Prostate gland (tissue), 2 donors: ENCODE measurements at regions not wholly inside any gene's neighbourhood (a gene's known extent, or its start where the extent isn't known, plus 50 kb on each side); places are given as distances from the start of the nearest gene placed in this dataset.

Experiments used
- POLR2A ChIP-seq: fragments of 450-650 bp; IDR thresholded peaks from one replicate; pipeline ENCODE4 v1.6.1; 2016; ENCODE audit warnings: antibody characterized with exemption, mild to moderate bottlenecking
- POLR2AphosphoS5 ChIP-seq: sonication (generic); formaldehyde crosslinking; IDR thresholded peaks from one replicate; pipeline ENCODE4 v1.6.1; 2017; ENCODE audit warnings: antibody characterized with exemption
- TF ChIP-seq, protein P1 (sequence below), 4 experiments: fragments of 200-600 bp in 2 of 4; fragments of 450-650 bp in 2 of 4; sonication (generic) in 2 of 4; IDR thresholded peaks; 1 replicate in 3 of 4; 2 replicates in 1 of 4; pipeline ENCODE4 v1.5.1; 2016 to 2019; ENCODE audit warnings: antibody characterized with exemption in 4 of 4, mild to moderate bottlenecking in 2 of 4, moderate library complexity in 2 of 4

DNA sequence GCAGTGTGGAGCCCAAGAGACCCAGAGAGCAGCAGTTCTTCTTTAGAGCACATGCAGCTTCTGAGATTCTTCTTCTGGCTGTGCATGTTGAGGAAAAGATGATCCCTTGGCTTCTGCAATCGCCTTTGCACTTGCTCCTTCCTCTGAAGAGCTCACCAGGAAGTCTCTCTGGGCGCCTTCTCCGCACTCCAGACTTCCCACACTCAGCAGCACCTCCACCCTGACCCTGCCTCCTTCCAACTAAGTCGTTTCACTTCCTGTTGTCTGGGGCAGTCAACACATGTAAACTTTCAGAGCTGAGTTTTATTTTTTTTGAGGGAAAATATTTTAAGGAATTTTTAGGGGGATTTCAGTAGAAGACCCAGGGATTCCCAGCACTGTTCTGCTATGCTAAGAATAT lies 73.4 kb upstream of the F3 start:
- TF ChIP-seq, protein P1, sequence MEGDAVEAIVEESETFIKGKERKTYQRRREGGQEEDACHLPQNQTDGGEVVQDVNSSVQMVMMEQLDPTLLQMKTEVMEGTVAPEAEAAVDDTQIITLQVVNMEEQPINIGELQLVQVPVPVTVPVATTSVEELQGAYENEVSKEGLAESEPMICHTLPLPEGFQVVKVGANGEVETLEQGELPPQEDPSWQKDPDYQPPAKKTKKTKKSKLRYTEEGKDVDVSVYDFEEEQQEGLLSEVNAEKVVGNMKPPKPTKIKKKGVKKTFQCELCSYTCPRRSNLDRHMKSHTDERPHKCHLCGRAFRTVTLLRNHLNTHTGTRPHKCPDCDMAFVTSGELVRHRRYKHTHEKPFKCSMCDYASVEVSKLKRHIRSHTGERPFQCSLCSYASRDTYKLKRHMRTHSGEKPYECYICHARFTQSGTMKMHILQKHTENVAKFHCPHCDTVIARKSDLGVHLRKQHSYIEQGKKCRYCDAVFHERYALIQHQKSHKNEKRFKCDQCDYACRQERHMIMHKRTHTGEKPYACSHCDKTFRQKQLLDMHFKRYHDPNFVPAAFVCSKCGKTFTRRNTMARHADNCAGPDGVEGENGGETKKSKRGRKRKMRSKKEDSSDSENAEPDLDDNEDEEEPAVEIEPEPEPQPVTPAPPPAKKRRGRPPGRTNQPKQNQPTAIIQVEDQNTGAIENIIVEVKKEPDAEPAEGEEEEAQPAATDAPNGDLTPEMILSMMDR (IDR thresholded peaks at IDR 0.05): no peak
- TF ChIP-seq POLR2AphosphoS5 (no peak), POLR2A (no peak)
